Astrocyte of the spinal cord (primary cell): ENCODE measurements at regions not wholly inside any gene's neighbourhood (a gene's known extent, or its start where the extent isn't known, plus 50 kb on each side); places are given as distances from the start of the nearest gene placed in this dataset.
"Not testable (repeated sequence)": the region's sequence is repeated elsewhere in the genome, so short reads cannot be mapped to it uniquely, and the experiment has no call there.

ENCODE experiments used
- DNase-seq: peaks from one replicate; pipeline ENCODE4 v3.0.0; 2011; ENCODE audit warnings: low read depth, low spot score
- H3K4me3 ChIP-seq: 2 replicates; pipeline ENCODE4 v1.5.1; 2011; ENCODE audit warnings: low read depth, mild to moderate bottlenecking, low read length, moderate library complexity
- CTCF ChIP-seq: IDR thresholded peaks from 2 replicates; pipeline ENCODE4 v1.5.1; 2012; ENCODE audit warnings: low read depth, mild to moderate bottlenecking, low read length, inconsistent platforms
- in situ Hi-C: cut with HindIII; loops from 2 replicates; pipeline ENCODE4 v1.10.0; 2017; ENCODE audit warnings: low sequenced_read_pairs

DNA sequence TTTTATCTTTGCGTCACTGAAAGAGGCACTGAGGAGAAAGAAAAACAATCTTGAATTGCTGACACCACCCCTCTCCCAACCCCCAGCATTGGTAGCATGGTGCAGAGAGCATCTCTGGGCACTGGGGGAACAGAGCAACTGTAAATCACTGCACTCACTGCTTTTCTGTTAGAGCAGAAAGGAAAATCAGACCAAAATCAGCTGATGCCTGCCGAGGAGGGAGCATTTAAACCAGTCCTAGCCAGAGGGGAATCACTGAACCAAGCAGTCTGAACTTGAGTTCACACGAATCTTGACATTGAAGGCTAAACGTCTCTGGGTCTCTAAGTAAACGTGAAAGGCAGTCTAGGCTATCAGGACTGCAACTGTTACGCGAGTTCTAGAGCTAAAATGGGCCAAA lies 205.8 kb downstream of the SPANXN4 start:
- DNase-seq = no peak
- in situ Hi-C loops = no loop called here
- no peak for TF ChIP-seq CTCF
- H3K4me3 ChIP-seq = no peak overlapping the region

- DNase-seq, H3K4me3 ChIP-seq, in situ Hi-C loops: not testable (repeated sequence)
Measured at GRCh38 chrX:143228600-143228999, 202.9 kb downstream of the SPANXN4 start.

DNA sequence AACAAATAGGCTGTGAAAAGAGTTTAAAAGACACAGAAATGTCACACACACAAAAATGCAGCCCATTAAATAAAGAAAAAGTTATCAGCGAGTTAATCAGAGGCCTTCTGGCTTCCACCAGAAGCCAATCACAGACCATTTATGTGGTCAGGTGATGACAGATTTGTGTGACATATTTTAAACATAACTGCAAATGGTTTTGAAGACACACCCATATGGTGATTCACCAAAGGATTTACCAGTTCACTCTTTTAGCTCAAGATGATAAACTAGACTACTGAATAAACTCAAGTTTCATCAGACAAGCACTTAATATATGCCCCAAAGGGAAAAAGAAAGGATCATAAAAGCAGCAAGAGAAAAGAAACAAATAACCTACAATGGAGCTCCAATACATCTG lies 181.2 kb downstream of the SPANXN4 start:
- in situ Hi-C loops = no loop called here
- H3K4me3 ChIP-seq = no peak overlapping the region
- no peak for TF ChIP-seq CTCF
- no peak for DNase-seq

- in situ Hi-C loops = no loop called here
- no peak for DNase-seq
- TF ChIP-seq CTCF = no peak
- H3K4me3 ChIP-seq = no peak overlapping the region
Measured at GRCh38 chrX:143171703-143172102, 146.0 kb downstream of the SPANXN4 start.

DNA sequence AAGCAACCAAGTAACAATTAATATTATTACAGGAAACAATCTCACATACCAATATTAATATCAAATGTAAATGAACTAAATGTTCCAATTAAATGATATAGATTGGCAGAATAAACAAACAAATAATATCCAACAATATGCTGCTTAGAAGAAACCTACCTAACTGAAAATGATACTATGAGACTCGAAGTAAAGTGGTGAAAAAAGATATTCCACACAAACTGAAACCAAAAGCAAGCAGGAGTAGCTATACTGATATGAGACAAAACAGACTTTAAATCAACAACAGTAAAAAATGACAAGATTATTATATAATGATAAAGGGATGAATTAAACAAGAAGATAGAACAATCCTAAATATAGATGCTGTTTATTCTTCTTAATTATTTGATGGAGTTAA lies 140.1 kb downstream of the SPANXN4 start:
- DNase-seq = no peak
- no peak overlapping the region for H3K4me3 ChIP-seq
- in situ Hi-C loops = no loop called here

DNA sequence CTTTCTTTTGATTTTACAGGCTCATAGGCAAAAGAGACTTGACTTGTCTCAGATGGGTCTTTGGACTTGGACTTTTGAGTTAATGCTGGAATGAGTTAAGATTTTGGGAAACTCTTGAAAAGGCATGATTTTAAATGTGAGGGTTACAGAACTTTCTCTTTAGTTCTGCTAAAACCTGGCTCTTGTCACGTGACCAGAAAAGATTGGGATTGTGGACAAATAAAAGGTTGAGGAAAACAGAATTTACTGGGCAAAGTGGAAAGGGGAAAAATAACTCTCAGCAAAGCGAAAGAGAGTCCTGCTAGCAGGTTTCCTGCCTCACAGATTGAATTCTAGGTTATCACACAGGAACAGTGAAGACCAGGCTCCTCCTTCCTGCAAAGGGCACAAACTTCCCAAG lies 114.0 kb downstream of the SPANXN4 start:
- DNase-seq = no peak
- in situ Hi-C loops = no loop called here
- H3K4me3 ChIP-seq = no peak overlapping the region
- no peak for TF ChIP-seq CTCF

More for the DNA sequence above, 140.1 kb downstream of the SPANXN4 start:
- no peak for TF ChIP-seq CTCF

GRCh38 chrX:143121477-143121876 lies 95.7 kb downstream of the SPANXN4 start:
- in situ Hi-C loops = no loop called here
- TF ChIP-seq CTCF = no peak
- no peak overlapping the region for H3K4me3 ChIP-seq
- DNase-seq = no peak
